SU-DHL-6 (cell line): ENCODE measurements at regions not wholly inside any gene's neighbourhood (a gene's known extent, or its start where the extent isn't known, plus 50 kb on each side); places are given as distances from the start of the nearest gene placed in this dataset.
"Not testable (repeated sequence)": the region's sequence is repeated elsewhere in the genome, so short reads cannot be mapped to it uniquely, and the experiment has no call there.

Source experiments
- EZH2phosphoT487 ChIP-seq: fragments of 200-600 bp; sonication (generic), shearing (Covaris generic); conservative IDR thresholded peaks from 2 replicates; pipeline ENCODE4 v1.6.1; 2018; ENCODE audit warnings: mild to moderate bottlenecking, antibody characterized with exemption, low read length, moderate library complexity, mixed read lengths
- TF ChIP-seq, protein P1 (sequence below): fragments of 200-600 bp; sonication (generic); IDR thresholded peaks from one replicate; pipeline ENCODE4 v1.5.1; 2017; ENCODE audit warnings: antibody characterized with exemption, mild to moderate bottlenecking, low read length, moderate library complexity; ENCODE audit not compliant: insufficient read depth, poor library complexity, severe bottlenecking

- TF ChIP-seq, protein P1, sequence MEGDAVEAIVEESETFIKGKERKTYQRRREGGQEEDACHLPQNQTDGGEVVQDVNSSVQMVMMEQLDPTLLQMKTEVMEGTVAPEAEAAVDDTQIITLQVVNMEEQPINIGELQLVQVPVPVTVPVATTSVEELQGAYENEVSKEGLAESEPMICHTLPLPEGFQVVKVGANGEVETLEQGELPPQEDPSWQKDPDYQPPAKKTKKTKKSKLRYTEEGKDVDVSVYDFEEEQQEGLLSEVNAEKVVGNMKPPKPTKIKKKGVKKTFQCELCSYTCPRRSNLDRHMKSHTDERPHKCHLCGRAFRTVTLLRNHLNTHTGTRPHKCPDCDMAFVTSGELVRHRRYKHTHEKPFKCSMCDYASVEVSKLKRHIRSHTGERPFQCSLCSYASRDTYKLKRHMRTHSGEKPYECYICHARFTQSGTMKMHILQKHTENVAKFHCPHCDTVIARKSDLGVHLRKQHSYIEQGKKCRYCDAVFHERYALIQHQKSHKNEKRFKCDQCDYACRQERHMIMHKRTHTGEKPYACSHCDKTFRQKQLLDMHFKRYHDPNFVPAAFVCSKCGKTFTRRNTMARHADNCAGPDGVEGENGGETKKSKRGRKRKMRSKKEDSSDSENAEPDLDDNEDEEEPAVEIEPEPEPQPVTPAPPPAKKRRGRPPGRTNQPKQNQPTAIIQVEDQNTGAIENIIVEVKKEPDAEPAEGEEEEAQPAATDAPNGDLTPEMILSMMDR, result not testable (repeated sequence)
- TF ChIP-seq EZH2phosphoT487, result not testable (repeated sequence)
Observed at GRCh38 chr6:156191390-156191789, 585.8 kb upstream of the ARID1B start.
